ENCODE measurements at regions not wholly inside any gene's neighbourhood (a gene's known extent, or its start where the extent isn't known, plus 50 kb on each side); places are given as distances from the start of the nearest gene placed in this dataset.
A peak's percentile ranks its signal among the peaks of the same experiment; 100 is the strongest.

DNA sequence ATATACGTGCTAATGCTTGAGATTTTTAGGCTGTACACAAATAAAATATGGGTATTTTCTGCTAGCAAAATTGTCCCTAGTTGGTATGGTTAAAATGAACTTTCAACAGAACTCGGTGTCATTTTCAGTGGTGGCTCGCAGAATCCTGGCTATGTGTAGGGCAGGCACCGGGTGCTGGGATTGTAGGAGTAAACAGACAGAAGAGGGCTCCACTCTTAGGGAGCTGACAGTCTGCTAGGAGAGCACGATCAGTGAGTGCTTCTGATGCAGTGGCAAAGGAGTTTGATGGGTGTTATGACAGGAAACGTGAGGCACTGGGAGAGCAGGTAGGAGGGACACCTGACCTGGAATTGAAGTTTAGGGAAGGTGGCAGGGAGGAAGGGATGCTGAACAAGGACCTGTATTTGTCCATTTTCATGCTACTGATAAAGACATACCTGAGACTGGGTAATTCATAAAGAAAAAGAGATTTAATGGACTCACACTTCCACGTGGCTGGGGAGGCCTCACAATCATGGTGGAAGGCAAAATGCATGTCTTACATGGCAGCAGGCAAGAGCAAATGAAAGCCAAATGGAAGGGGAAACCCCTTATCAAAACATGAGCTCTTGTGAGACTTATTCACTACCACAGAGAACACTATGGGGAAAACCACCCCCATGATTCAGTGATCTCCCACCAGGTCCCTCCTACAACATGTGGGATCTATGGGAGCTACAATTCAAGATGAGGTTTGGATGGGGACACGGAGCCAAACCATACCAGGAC, 105.4 kb upstream of the LCLAT1 start:
- no peak for DNase-seq

- DNase-seq, result no peak
These were observed 100.4 kb upstream of the LCLAT1 start for GRCh38 chr2:30346471-30347169.

DNA sequence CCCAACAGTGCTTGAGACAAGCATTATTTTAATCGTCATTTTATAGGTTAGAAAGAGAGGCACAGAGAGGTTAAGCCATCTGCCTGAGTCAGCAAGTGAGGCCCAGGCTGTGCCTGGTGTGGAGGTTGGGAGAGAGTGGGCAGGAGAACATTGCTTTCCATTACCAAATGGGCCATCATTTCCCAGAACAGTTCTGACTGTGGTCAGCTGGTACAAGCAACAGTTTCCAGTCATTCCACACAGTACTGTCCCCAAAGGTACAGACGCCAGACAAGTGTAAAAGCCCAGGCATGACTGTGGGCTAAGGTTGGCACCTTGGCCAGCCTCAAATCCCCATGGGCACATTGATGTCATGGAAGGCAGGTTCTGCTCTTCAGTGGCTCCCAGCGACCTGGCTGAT, 98.2 kb upstream of the LCLAT1 start:
- no peak for DNase-seq

GRCh38 chr2:30349691-30350090, 97.4 kb upstream of the LCLAT1 start:
- DNase-seq, result no peak

- DNase-seq, result no peak
These were observed 95.9 kb upstream of the LCLAT1 start for GRCh38 chr2:30351116-30351515.

- no peak for DNase-seq
These were observed 95.1 kb upstream of the LCLAT1 start for GRCh38 chr2:30351949-30352348.

GRCh38 chr2:30354150-30354549, 92.9 kb upstream of the LCLAT1 start:
- no peak for DNase-seq

DNA sequence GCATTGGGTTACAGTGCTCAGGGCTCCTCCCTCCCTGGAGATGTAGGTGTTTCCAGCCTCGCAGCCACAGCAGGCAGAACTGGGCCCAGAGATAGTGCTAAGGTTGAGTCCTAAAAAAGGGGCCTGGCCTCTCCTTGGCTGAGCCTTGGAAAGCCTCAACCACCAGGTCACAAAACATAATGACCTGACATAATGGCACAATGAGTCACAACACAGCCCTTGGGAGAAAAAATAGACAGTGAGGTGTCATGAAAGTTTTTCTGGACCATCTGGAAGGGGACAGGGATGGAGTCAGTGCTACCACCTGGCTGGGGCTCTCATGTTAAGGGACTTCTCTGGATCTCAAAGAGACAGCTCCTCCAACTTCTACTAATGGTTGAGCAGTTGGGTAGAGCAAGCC, 92.4 kb upstream of the LCLAT1 start:
- no peak for DNase-seq

DNA sequence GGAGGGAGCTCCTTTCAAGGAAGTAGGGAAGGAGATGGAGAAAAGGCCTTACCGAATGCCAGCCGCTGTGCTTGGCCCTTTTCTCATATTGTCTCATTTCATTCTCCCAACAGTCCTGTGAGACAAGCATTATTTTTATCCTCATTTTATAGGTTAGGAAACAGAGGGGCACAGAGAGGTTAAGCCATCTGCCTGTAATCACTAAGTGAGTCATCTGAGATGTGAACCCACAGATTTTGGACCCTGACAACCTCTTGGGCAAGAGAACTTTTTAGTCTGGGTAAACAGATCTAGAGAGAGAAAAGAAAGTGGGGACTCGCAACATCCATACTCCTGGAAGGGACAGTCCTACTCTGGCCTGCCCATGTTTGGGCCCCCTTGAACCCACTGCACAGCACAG, 91.7 kb upstream of the LCLAT1 start:
- DNase-seq, result no peak

DNA sequence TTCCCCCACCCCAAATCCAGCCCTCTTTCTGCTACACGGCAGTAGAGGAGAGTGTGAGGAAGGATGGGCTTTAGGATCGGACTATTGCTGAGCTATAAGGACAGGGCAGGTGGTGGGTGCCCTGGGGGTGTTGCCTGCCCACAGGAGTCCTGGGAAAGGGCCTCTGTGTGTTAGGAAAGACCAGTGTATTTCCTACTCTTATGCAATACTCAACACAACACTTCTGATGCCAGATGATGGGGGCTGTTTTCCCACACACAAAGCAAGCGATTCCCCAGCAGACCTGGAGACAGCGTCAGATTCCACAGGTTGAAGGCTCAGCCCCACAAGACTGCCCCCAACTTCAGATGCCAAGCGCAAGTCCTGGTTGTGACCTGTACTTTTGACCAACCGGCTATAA, 91.0 kb upstream of the LCLAT1 start:
- no peak for DNase-seq

DNA sequence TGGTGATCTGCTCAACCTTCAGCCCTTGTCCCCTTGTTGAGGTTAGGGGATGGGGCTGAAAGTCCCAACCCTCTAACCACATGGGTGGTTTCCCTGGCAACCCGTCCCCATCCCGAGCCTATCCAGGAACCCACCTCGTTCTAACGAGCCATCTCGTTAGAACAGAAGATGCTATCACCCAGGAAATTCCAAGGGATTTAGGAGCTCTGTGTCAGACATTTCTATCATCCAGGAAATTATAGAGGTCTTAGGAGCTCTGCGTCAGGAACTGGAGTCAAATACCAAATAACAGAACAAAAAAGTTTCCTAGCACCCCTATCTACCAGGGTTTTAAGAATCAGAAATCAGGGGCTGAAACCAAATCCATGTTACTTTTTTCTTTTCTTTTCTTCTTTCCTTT, 90.3 kb upstream of the LCLAT1 start:
- DNase-seq, result no peak

DNA sequence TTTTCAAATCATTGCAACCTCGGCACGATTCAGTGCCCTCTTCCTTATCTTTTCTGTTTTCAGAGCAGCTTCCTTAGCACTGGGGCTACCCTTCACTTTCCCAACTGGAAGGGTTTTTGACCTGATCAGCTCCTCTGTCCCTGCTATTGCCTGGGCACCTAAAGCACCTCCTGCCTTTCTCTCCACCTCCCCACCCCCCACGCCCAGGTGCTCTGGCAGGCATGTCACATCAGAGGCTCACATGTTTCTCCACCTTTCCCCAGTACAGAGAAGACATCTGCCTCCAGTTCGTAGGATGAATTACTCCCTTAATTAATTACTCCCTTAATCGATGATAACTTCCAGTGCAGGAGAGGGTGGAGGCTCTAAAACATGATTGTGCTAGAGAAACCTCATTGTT, 88.7 kb upstream of the LCLAT1 start:
- no peak for DNase-seq

DNA sequence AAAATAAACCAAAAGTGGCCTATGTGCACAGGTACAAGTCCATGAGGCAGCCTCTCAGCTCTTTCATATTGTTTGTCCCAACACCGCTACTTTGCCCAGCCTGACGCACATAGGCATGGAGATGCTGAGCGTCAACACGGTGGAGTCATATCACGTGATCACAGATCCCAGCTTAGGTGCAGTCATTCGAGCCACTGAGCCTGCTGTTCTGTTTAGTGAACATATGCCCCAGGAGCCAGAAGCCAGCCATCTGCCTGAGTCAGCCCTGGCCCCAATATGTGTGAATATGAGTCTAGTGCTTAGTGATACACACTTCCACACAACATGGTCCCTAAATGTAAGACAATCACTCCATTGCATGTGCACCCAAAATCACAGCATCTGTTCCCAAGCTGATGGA, 88.2 kb upstream of the LCLAT1 start:
- peak in 1 of 2 donors; percentile 20 for DNase-seq

- DNase-seq, result no peak
These were observed 87.3 kb upstream of the LCLAT1 start for GRCh38 chr2:30359644-30360167.

GRCh38 chr2:30361751-30362394, 85.2 kb upstream of the LCLAT1 start:
- no peak for DNase-seq

- no peak for DNase-seq
These were observed 84.5 kb upstream of the LCLAT1 start for GRCh38 chr2:30362468-30363081.

- DNase-seq, result no peak
These were observed 83.6 kb upstream of the LCLAT1 start for GRCh38 chr2:30363406-30363805.

DNA sequence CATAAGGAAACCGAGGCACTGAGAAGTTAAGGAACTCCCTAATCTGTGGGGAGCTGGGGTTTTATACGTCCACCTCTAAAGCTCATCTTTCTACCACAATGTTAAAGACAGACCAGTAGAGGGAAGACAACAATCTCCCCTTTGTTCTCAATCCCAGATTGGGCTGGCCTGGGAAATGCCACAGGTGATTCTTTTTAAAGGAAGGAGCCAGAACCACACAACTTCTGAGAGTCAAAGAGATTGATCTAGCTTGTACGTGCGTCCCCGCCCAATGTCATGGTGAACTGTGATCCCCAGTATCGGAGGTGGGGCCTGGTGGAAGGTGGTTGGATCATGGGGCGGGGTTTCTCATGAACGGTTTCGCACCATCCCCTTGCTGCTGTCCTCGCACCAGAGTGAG, 81.8 kb upstream of the LCLAT1 start:
- DNase-seq, result no peak

GRCh38 chr2:30366199-30366691, 80.8 kb upstream of the LCLAT1 start:
- DNase-seq, result no peak

DNA sequence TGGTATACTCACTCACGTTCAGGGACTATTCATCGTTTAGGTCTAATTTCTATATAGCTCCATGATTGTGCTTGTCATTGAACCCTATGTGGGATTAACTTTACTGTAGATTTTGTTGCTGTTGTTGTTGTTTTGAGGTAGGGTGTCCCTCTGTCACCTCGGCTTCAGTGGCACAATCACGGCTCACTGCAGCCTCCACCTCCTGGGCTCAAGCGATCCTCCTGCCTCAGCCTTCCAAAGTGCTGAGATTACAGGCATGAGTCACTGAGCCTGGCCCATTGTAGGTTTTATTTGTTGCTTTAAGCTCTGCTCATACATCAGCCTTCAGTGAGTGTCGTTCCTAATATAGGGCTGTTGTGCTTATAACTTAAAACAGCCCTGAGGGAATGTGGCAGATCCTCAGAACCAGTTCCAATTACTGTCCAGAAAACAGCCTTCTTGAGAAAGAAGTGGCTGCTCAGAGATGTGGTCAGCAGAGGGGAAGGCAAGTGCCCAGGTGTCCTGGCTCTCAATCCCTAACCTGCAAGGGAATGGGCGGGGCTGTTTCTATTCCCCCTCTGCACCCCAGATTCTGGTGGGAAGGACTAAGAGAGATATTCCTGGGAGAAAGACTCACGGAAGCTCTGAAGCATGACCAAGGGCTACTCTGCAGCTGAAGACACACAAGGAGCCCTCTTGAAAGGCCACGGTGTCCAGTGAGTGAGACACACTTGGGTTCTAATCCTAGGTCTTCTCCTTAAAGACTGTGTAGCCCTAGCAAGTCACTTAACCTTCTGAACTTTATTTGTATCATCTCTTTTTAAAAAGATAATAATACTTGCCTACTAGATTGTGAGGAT, 79.6 kb upstream of the LCLAT1 start:
- DNase-seq, result no peak

DNA sequence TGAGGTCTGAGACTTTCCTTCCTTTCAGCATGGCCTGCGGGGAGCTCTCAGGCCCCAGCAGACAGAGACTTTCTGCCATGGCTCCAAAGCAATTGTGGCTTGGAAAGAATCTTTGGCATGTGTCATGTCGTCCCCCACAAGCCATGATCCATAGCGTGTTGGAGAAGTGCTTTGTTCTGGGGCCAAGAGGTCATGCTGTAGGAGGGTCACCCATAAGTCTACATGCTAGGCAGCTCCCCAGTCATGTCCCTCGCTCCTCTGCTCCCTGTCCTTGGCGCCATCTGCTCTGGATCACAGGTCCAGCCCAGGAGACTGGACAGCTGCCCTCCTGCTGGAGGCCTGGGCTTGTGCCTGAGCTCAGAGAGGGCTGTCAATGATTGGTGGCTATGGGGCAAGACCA, 78.8 kb upstream of the LCLAT1 start:
- DNase-seq, result no peak

DNA sequence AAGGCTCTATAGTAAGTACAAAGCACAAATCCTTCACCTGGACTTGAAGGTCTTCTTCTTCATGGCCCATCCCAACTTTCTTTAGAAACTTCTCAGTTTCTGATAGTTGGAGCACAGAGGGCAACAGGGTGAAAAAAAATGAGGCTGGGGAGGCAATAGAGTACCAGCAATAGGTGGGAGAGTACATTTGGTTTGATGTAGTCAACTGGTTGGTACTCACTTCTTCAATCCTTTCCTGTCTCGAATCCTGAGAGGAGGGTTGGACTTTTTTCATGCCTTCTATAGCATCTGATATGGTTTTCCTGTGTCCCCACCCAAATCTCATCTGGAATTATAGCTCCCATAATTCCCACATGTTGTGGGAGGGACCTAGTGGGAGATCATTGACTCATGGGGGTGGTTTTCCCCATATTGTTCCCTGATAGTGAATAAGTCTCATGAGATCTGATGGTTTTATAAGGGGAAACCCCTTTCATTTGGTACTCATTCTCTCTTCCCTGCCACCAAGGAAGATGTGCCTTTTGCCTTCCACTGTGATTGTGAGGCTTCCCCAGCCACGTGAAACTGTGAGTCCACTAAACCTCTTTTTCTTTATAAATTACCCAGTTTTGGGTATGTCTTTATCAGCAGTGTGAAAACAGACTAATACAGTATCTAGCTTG, 75.9 kb upstream of the LCLAT1 start:
- no peak for DNase-seq

Data from hippocampal formation (tissue), 2 donors.